Keratinocyte (primary cell): ENCODE measurements at regions not wholly inside any gene's neighbourhood (a gene's known extent, or its start where the extent isn't known, plus 50 kb on each side); places are given as distances from the start of the nearest gene placed in this dataset.
"Not testable (repeated sequence)": the region's sequence is repeated elsewhere in the genome, so short reads cannot be mapped to it uniquely, and the experiment has no call there.

Experiments used
- DNase-seq: peaks from one replicate; pipeline ENCODE4 v3.0.0-alpha.2; 2011; ENCODE audit warnings: low read depth, missing footprints, low spot score
- FAIRE-seq: peaks from 2 replicates; lab custom pipeline; 2011; peaks lifted over from hg19 to GRCh38; lab: Jason Lieb, UNC
- H2AFZ ChIP-seq: 2 replicates; pipeline ENCODE4 v1.6.0; 2012; ENCODE audit warnings: low read length, control low read depth, inconsistent platforms; ENCODE audit not compliant: control insufficient read depth
- H3K27ac ChIP-seq: 2 replicates; pipeline ENCODE4 v1.5.1; 2011; ENCODE audit warnings: low read length; ENCODE audit not compliant: control insufficient read depth, insufficient read depth
- H3K27me3 ChIP-seq: 3 replicates; pipeline ENCODE4 v1.6.0; 2011; ENCODE audit warnings: low read length; ENCODE audit not compliant: control insufficient read depth, insufficient read depth; ENCODE audit errors: extremely low read depth
- H3K36me3 ChIP-seq, 2 experiments: 2 replicates in 1 of 2; 3 replicates in 1 of 2; pipeline ENCODE4 v1.5.1; 2011; ENCODE audit warnings: low read length in 2 of 2, mild to moderate bottlenecking in 1 of 2; ENCODE audit not compliant: control insufficient read depth in 2 of 2, insufficient read depth in 2 of 2; ENCODE audit errors: extremely low read depth in 1 of 2
- H3K4me1 ChIP-seq: 3 replicates; pipeline ENCODE4 v1.5.1; 2011; ENCODE audit warnings: low read length; ENCODE audit not compliant: control insufficient read depth, insufficient read depth; ENCODE audit errors: extremely low read depth
- H3K4me2 ChIP-seq: 3 replicates; pipeline ENCODE4 v1.6.0; 2011; ENCODE audit warnings: low read depth, low read length; ENCODE audit not compliant: control insufficient read depth, insufficient read depth; ENCODE audit errors: extremely low read depth
- H3K4me3 ChIP-seq, 3 experiments: fragments of 200-600 bp in 1 of 3; sonication (generic) in 1 of 3; 2 replicates in 2 of 3; 3 replicates in 1 of 3; pipeline ENCODE4 v1.5.1; 2011 to 2016; ENCODE audit warnings: low read length in 3 of 3, mild to moderate bottlenecking in 3 of 3, control low read depth in 2 of 3, inconsistent platforms in 1 of 3, low read depth in 1 of 3, mixed read lengths in 1 of 3, mixed run types in 1 of 3, moderate library complexity in 1 of 3; ENCODE audit not compliant: control insufficient read depth in 2 of 3, insufficient read depth in 2 of 3; ENCODE audit errors: extremely low read depth in 1 of 3
- H3K79me2 ChIP-seq: 2 replicates; pipeline ENCODE4 v1.6.0; 2012; ENCODE audit warnings: low read length; ENCODE audit not compliant: control insufficient read depth, insufficient read depth
- H3K9ac ChIP-seq: 3 replicates; pipeline ENCODE4 v1.6.0; 2011; ENCODE audit warnings: low read length; ENCODE audit not compliant: control insufficient read depth, insufficient read depth; ENCODE audit errors: extremely low read depth
- H3K9me1 ChIP-seq: 3 replicates; pipeline ENCODE4 v1.6.0; 2011; ENCODE audit warnings: low read length; ENCODE audit not compliant: control insufficient read depth, insufficient read depth; ENCODE audit errors: extremely low read depth
- H3K9me3 ChIP-seq: 2 replicates; pipeline ENCODE4 v1.5.1; 2012; ENCODE audit warnings: low read depth, low read length; ENCODE audit not compliant: control insufficient read depth
- H4K20me1 ChIP-seq: 3 replicates; pipeline ENCODE4 v1.6.0; 2011; ENCODE audit warnings: low read length; ENCODE audit not compliant: control insufficient read depth, insufficient read depth; ENCODE audit errors: extremely low read depth
- EZH2 ChIP-seq: IDR thresholded peaks from one replicate; pipeline ENCODE4 v1.6.1; 2012; ENCODE audit warnings: inconsistent platforms, mild to moderate bottlenecking, low read length, moderate library complexity
- dilution Hi-C: fragments of 300-500 bp; cut with MboI; formaldehyde crosslinking; loops from one replicate; pipeline ENCODE4 v1.7.0; 2020; ENCODE audit warnings: low sequenced_read_pairs; ENCODE audit not compliant: extremely low pct_ligation_motif_present
- TF ChIP-seq, protein P1 (sequence below), 3 experiments: IDR thresholded peaks in 1 of 3; conservative IDR thresholded peaks in 1 of 3; optimal IDR thresholded peaks in 1 of 3; 2 replicates in 2 of 3; 3 replicates in 1 of 3; pipeline versions ENCODE3 to v1.5.1; 2011; ENCODE audit warnings: low read length in 3 of 3, mild to moderate bottlenecking in 3 of 3, moderate library complexity in 2 of 3, control low read depth in 1 of 3, inconsistent platforms in 1 of 3; ENCODE audit not compliant: insufficient read depth in 2 of 3; ENCODE audit errors: extremely low read depth in 1 of 3

GRCh38 chr16:86857807-86858206, 279.5 kb downstream of the FOXL1 start:
- TF ChIP-seq EZH2 = no peak
- TF ChIP-seq, protein P1, sequence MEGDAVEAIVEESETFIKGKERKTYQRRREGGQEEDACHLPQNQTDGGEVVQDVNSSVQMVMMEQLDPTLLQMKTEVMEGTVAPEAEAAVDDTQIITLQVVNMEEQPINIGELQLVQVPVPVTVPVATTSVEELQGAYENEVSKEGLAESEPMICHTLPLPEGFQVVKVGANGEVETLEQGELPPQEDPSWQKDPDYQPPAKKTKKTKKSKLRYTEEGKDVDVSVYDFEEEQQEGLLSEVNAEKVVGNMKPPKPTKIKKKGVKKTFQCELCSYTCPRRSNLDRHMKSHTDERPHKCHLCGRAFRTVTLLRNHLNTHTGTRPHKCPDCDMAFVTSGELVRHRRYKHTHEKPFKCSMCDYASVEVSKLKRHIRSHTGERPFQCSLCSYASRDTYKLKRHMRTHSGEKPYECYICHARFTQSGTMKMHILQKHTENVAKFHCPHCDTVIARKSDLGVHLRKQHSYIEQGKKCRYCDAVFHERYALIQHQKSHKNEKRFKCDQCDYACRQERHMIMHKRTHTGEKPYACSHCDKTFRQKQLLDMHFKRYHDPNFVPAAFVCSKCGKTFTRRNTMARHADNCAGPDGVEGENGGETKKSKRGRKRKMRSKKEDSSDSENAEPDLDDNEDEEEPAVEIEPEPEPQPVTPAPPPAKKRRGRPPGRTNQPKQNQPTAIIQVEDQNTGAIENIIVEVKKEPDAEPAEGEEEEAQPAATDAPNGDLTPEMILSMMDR (optimal IDR thresholded peaks at IDR 0.05 in 1 of 3, IDR thresholded peaks at IDR 0.05 in 1 of 3, conservative IDR thresholded peaks at IDR 0.05 in 1 of 3; ENCODE audit: extremely low read depth in 1 of 3, insufficient read depth in 2 of 3, low read length in 3 of 3) = no peak
- FAIRE-seq = no peak
- no peaks in the 10 kb centered on the region for H3K36me3 ChIP-seq
- no peak overlapping the region for H2AFZ ChIP-seq
- no peak for DNase-seq
- H3K9ac ChIP-seq = no peak overlapping the region
- H3K4me3 ChIP-seq = no peak overlapping the region
- H3K4me1 ChIP-seq = no peaks in the 10 kb centered on the region
- no peak overlapping the region for H3K4me2 ChIP-seq
- H3K27ac ChIP-seq = no peak overlapping the region
- peaks cover 2% of the 10 kb centered on the region for H3K27me3 ChIP-seq
- dilution Hi-C loops = no loop called here
- H3K79me2 ChIP-seq = no peaks in the 10 kb centered on the region
- H3K9me3 ChIP-seq = peaks cover 10% of the 10 kb centered on the region
- H4K20me1 ChIP-seq = no peaks in the 10 kb centered on the region
- no peaks in the 10 kb centered on the region for H3K9me1 ChIP-seq

DNA sequence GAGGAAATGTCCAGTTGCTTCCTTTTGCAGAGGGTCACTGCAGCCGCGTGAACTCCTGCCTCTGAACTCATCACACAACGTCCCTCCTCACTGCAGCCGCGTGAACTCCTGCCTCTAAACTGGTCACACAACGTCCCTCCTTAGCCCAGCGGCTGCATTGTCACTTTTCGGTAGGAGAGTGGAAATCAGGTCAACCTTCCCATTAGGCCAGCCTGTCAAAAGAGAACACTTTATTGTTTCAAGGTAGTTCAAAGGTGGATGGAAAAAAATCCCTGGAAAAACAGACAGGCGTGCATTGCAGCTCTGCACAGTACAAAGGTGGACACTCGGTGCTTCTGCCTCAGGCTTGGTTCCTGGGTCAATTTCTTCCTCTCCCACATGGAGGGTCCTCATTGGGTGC, 280.2 kb downstream of the FOXL1 start:
- H3K9ac ChIP-seq = no peak overlapping the region
- DNase-seq (no peak), FAIRE-seq (no peak)
- no peak overlapping the region for H3K27ac ChIP-seq
- dilution Hi-C loops = no loop called here
- no peaks in the 10 kb centered on the region for H3K4me1 ChIP-seq
- TF ChIP-seq EZH2 = no peak
- TF ChIP-seq, protein P1 (optimal IDR thresholded peaks at IDR 0.05 in 1 of 3, IDR thresholded peaks at IDR 0.05 in 1 of 3, conservative IDR thresholded peaks at IDR 0.05 in 1 of 3; ENCODE audit: extremely low read depth in 1 of 3, insufficient read depth in 2 of 3, low read length in 3 of 3) = no peak
- H3K4me2 ChIP-seq = no peak overlapping the region
- no peaks in the 10 kb centered on the region for H3K79me2 ChIP-seq
- H3K4me3 ChIP-seq = no peak overlapping the region
- H3K36me3 ChIP-seq = no peaks in the 10 kb centered on the region
- H3K9me3 ChIP-seq = peaks cover 10% of the 10 kb centered on the region
- H2AFZ ChIP-seq = no peak overlapping the region
- no peaks in the 10 kb centered on the region for H3K9me1 ChIP-seq
- H4K20me1 ChIP-seq = no peaks in the 10 kb centered on the region
- peaks cover 6% of the 10 kb centered on the region for H3K27me3 ChIP-seq

- H3K36me3 ChIP-seq, H4K20me1 ChIP-seq, H3K27ac ChIP-seq, H3K4me3 ChIP-seq, H3K4me1 ChIP-seq, DNase-seq, dilution Hi-C loops, H3K4me2 ChIP-seq, FAIRE-seq, H3K79me2 ChIP-seq, H3K9me3 ChIP-seq, H3K9ac ChIP-seq, H3K9me1 ChIP-seq, H2AFZ ChIP-seq: not testable (repeated sequence)
- H3K27me3 ChIP-seq = peaks cover 11% of the 10 kb centered on the region
Observed at GRCh38 chr16:86861270-86861858, 283.0 kb downstream of the FOXL1 start.
